B cell (primary cell): ENCODE measurements at regions not wholly inside any gene's neighbourhood (a gene's known extent, or its start where the extent isn't known, plus 50 kb on each side); places are given as distances from the start of the nearest gene placed in this dataset.

ENCODE experiments used
- CTCF ChIP-seq: fragments of 200-600 bp; IDR thresholded peaks from one replicate; pipeline ENCODE4 v1.8.0; 2022; ENCODE audit warnings: antibody characterized with exemption, mild to moderate bottlenecking
- EZH2 ChIP-seq: IDR thresholded peaks from 2 replicates; pipeline ENCODE4 v1.6.1; 2012; ENCODE audit warnings: borderline replicate concordance, low read depth, mild to moderate bottlenecking, moderate library complexity, low read length; ENCODE audit not compliant: insufficient read depth, poor library complexity, severe bottlenecking

- TF ChIP-seq CTCF, result no peak
- TF ChIP-seq EZH2, result no peak
These were observed 80.7 kb upstream of the HDAC9 start for GRCh38 chr7:18414885-18415284.
